Thoracic aorta (tissue), 2 donors: ENCODE measurements at regions not wholly inside any gene's neighbourhood (a gene's known extent, or its start where the extent isn't known, plus 50 kb on each side); places are given as distances from the start of the nearest gene placed in this dataset.

Source experiments
- ATAC-seq: fragments of 150-250 bp; one replicate; pipeline ENCODE4 v1.8.0; 2017; ENCODE audit warnings: low read depth; ENCODE audit not compliant: insufficient number of reproducible peaks, low FRiP score
- DNase-seq: peaks from one replicate; pipeline ENCODE4 v3.0.0-alpha.2; 2020; ENCODE audit warnings: low spot score
- H3K27ac ChIP-seq, 2 donors: fragments of 200-600 bp; sonication (generic); 1 replicate in 1 of 2; 2 replicates in 1 of 2; pipeline ENCODE4 v1.5.1; 2016; ENCODE audit warnings: mild to moderate bottlenecking in 2 of 2, moderate library complexity in 2 of 2
- H3K27me3 ChIP-seq: fragments of 200-600 bp; sonication (generic); replicated peaks from 2 replicates; pipeline ENCODE4 v1.6.0; 2016; ENCODE audit warnings: mild to moderate bottlenecking; ENCODE audit not compliant: insufficient read depth
- H3K36me3 ChIP-seq: fragments of 200-600 bp; sonication (generic); one replicate; pipeline ENCODE4 v1.5.1; 2016
- H3K4me1 ChIP-seq, 2 donors: fragments of 200-600 bp; sonication (generic); 1 replicate in 1 of 2; 2 replicates in 1 of 2; pipeline versions ENCODE4 v1.5.1 to v1.6.0; 2016; ENCODE audit warnings: low read depth in 2 of 2, mild to moderate bottlenecking in 1 of 2; ENCODE audit not compliant: control insufficient read depth in 1 of 2
- H3K4me3 ChIP-seq: fragments of 200-600 bp; sonication (generic); 2 replicates; pipeline ENCODE4 v1.5.1; 2016; ENCODE audit warnings: mild to moderate bottlenecking
- H3K9me3 ChIP-seq: fragments of 200-600 bp; sonication (generic); 2 replicates; pipeline ENCODE4 v1.5.1; 2016
- TF ChIP-seq, protein P1 (sequence below): fragments of 200-600 bp; sonication (generic); IDR thresholded peaks from one replicate; pipeline ENCODE4 v1.5.1; 2019; ENCODE audit warnings: antibody characterized with exemption

DNA sequence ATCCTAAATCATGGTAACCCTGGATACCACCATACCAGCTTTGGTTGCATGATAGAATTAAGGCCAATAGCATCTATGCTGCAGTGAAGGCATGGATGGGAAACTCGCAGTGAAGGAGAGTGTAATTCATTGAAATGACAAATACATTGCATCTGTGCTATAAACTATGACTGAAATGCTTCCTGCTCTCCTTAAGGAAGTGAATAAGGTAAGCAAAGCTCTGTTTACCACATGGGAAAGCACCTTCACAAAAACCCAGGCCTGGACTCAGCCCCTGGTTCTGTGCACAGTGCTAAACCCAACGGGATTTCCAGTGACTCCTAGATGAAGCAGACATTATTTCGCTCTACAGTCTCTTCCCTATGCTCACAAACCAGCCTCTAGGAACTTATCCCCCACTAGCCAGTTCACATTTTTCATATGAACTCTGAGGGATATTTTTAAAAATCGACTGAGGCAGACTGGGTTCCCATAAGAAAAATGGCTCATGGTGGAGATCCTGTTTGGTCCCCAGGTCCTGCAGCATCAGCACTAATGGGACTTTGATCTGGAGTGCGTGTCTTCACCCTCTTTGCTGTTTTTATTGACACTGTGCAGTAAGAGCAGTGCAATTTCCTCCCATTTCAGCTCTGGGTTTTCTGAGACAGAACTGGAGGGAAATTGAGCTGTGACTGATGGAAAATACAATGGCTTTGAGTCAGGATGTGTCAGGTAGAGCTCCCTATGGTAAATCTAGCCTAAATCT, 362.7 kb downstream of the SIPA1L2 start:
- Histone ChIP-seq H3K36me3 (no peaks in the 10 kb centered on the region), H3K9me3 (no peaks in the 10 kb centered on the region), H3K4me3 (no peak overlapping the region), H3K4me1 (no peaks in the 10 kb centered on the region), H3K27ac (no peak overlapping the region), H3K27me3 (no peaks in the 10 kb centered on the region)
- TF ChIP-seq, protein P1, sequence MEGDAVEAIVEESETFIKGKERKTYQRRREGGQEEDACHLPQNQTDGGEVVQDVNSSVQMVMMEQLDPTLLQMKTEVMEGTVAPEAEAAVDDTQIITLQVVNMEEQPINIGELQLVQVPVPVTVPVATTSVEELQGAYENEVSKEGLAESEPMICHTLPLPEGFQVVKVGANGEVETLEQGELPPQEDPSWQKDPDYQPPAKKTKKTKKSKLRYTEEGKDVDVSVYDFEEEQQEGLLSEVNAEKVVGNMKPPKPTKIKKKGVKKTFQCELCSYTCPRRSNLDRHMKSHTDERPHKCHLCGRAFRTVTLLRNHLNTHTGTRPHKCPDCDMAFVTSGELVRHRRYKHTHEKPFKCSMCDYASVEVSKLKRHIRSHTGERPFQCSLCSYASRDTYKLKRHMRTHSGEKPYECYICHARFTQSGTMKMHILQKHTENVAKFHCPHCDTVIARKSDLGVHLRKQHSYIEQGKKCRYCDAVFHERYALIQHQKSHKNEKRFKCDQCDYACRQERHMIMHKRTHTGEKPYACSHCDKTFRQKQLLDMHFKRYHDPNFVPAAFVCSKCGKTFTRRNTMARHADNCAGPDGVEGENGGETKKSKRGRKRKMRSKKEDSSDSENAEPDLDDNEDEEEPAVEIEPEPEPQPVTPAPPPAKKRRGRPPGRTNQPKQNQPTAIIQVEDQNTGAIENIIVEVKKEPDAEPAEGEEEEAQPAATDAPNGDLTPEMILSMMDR, result no peak
- ATAC-seq (no peak), DNase-seq (no peak)

DNA sequence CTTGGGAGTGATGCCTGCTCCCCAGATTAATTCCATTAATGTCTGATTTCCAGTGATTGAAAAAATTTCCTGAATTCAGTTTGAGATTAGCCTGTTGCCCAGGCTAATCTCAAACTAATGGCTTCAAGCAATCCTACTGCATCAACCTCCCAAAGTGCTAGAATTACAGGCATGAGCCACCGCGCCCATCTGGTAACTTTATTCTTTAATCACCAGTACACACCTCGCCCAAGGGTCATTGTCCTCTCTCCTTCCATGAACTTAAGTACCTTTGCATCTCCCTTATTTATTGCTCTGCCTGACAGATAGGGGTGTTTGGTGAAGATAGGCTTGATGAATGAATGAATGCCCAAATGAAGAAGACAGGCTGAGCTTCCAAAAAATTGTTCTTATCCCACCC, 366.5 kb downstream of the SIPA1L2 start:
- Histone ChIP-seq H3K4me3 (no peak overlapping the region), H3K9me3 (no peaks in the 10 kb centered on the region), H3K4me1 (no peaks in the 10 kb centered on the region), H3K27ac (no peak overlapping the region), H3K27me3 (no peaks in the 10 kb centered on the region), H3K36me3 (no peaks in the 10 kb centered on the region)
- DNase-seq (no peak), ATAC-seq (no peak)
- TF ChIP-seq, protein P1, result no peak

DNA sequence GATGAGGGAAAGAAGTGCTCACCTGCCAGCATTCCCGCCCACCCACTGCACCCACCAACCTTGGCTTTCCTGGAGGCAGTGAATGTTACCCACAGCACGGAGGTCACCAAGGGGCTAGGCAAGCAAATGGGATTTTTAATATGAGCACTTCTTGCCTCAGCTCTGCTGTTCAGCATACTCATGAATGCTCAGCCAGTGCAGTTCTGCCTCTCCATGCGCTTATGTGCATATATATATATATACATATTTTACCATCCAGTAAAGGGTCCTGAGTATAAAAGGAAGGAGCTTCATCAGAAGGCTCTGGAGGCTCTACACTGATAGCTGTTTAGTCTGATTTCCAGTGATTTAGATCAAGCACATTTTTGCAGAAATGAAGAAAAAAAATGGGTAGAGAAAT, 366.9 kb downstream of the SIPA1L2 start:
- Histone ChIP-seq H3K27me3 (no peaks in the 10 kb centered on the region), H3K4me1 (no peaks in the 10 kb centered on the region), H3K27ac (no peak overlapping the region), H3K9me3 (no peaks in the 10 kb centered on the region), H3K4me3 (no peak overlapping the region), H3K36me3 (no peaks in the 10 kb centered on the region)
- TF ChIP-seq, protein P1, result no peak
- ATAC-seq (no peak), DNase-seq (no peak)

DNA sequence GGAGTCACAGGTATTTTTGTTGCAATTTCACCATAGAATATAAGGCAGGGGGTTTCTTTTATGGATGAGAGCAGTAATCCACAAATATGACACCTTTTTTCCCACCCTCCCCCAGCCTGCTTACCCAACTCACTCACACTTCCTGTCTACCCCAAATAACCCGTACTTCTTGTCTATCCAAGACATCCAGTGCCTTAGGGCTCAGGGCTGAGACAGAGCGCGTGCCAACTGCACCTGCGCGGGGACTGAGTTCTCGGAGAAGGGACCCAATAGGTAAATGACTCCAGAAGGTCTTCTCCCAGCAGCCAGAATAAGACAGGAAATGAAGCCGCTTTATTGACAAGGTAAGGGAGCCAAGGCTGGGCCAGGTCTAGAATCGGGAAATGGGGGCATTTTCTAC, 369.1 kb downstream of the SIPA1L2 start:
- DNase-seq (no peak), ATAC-seq (no peak)
- Histone ChIP-seq H3K27ac (no peak overlapping the region), H3K36me3 (no peaks in the 10 kb centered on the region), H3K9me3 (no peaks in the 10 kb centered on the region), H3K27me3 (no peaks in the 10 kb centered on the region), H3K4me3 (no peak overlapping the region), H3K4me1 (no peaks in the 10 kb centered on the region)
- TF ChIP-seq, protein P1, result no peak

DNA sequence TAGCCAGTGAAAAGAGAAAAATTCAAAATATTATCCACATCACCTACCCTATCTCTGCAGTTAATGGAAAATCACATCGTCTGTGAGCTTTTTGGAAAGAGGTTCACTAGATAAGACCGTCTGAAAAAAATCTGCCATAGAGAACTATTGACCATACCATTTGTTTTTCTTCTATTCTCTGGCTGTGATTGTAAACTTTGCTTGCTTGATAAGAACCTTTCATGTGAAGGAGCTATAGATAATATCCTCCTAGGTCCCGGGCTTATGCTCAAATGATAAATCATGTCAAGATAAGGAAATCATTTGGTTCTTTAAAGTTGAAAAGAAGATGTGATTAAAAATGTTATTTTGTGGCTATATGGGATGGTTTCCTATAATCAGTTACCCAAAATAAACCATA, 369.9 kb downstream of the SIPA1L2 start:
- Histone ChIP-seq H3K27ac (no peak overlapping the region), H3K27me3 (no peaks in the 10 kb centered on the region), H3K4me3 (no peak overlapping the region), H3K4me1 (no peaks in the 10 kb centered on the region), H3K9me3 (no peaks in the 10 kb centered on the region), H3K36me3 (no peaks in the 10 kb centered on the region)
- ATAC-seq (no peak), DNase-seq (no peak)
- TF ChIP-seq, protein P1, result no peak
